ENCODE measurements at regions not wholly inside any gene's neighbourhood (a gene's known extent, or its start where the extent isn't known, plus 50 kb on each side); places are given as distances from the start of the nearest gene placed in this dataset.
"Not testable (repeated sequence)": the region's sequence is repeated elsewhere in the genome, so short reads cannot be mapped to it uniquely, and the experiment has no call there.

- Mint-ChIP-seq H3K4me3 (no peak overlapping the region), H3K27ac (no peak overlapping the region), H3K4me1 (no peaks in the 10 kb centered on the region), H3K27me3 (no peaks in the 10 kb centered on the region), H3K9me3 (ENCODE audit: insufficient read depth) (no peaks in the 10 kb centered on the region)
- Histone ChIP-seq H3K4me2 (replicated peaks; ENCODE audit: low read depth, low read length, poor library complexity, severe bottlenecking) (no peak overlapping the region), H3K79me2 (ENCODE audit: control insufficient read depth, insufficient read depth, low read length) (no peaks in the 10 kb centered on the region), H3K9me3 (ENCODE audit: control extremely low read depth in 1 of 3, control insufficient read depth in 2 of 3, insufficient read depth in 1 of 3, low read length in 2 of 3) (peaks cover 0 to 6% (median 0%) of the 10 kb centered on the region in 3 donors), H3K36me3 (replicated peaks in 1 of 2; ENCODE audit: control extremely low read depth in 1 of 2, control insufficient read depth in 1 of 2, extremely low read depth in 1 of 2, insufficient read depth in 2 of 2, low read length in 1 of 2) (no peaks in the 10 kb centered on the region), H3K4me1 (ENCODE audit: control insufficient read depth in 2 of 2, insufficient read depth in 2 of 2, low read length in 2 of 2) (no peaks in the 10 kb centered on the region), H3K4me3 (ENCODE audit: control extremely low read depth in 1 of 5, extremely low read depth in 1 of 5, insufficient read depth in 1 of 5, low read depth in 2 of 5, low read length in 4 of 5) (no peak overlapping the region), H4K20me1 (ENCODE audit: control insufficient read depth, insufficient read depth, low read length, poor library complexity, severe bottlenecking) (no peaks in the 10 kb centered on the region), H3K27ac (ENCODE audit: low read length in 2 of 2) (no peak overlapping the region), H3K27me3 (replicated peaks in 1 of 4; ENCODE audit: control extremely low read depth in 1 of 4, control insufficient read depth in 3 of 4, insufficient read depth in 4 of 4, low read length in 3 of 4) (no peaks in the 10 kb centered on the region), H3K9ac (ENCODE audit: low read length) (no peak overlapping the region), H2AFZ (ENCODE audit: insufficient read depth, low read depth, low read length, poor library complexity, severe bottlenecking) (no peak overlapping the region)
- intact Hi-C loops (cut with micrococcal nuclease): no loop called here
- WGBS (ENCODE audit: insufficient coverage): 100% methylated on average over 2 of the region's 2 CpGs
- ChIA-PET CTCF (no interaction called here), POLR2A (no interaction called here)
- no peak for TF ChIP-seq EZH2 (IDR thresholded peaks at IDR 0.05; ENCODE audit: borderline replicate concordance, insufficient read depth, low read depth, low read length, poor library complexity, severe bottlenecking)
- TF ChIP-seq CTCF (IDR thresholded peaks at IDR 0.05): no peak
- no peak for DNase-seq
- no peak for ATAC-seq (ENCODE audit: low read depth)
These were observed 260.2 kb upstream of the ST6GAL2 start for GRCh38 chr2:107146181-107146580.

DNA sequence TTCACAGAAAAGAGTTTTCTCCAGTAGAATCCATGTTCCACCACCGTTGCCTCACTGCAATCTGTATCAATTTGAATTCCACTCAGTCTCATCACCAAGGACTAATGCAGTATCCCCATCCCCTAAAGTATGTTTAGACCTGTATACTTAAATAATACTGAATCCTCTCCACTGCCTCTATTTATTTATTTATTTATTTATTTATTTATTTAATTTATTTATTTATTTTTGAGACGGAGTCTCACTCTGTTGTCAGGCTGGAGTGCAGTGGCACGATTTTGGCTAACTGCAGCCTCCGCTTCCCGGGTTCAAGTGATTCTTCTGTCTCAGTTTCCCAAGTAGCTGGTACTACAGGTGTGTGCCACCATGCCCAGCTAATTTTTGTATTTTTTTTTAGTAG lies 260.7 kb upstream of the ST6GAL2 start:
- H3K27me3 ChIP-seq (replicated peaks in 1 of 4; ENCODE audit: control extremely low read depth in 1 of 4, control insufficient read depth in 3 of 4, insufficient read depth in 4 of 4, low read length in 3 of 4); H4K20me1 ChIP-seq (ENCODE audit: control insufficient read depth, insufficient read depth, low read length, poor library complexity, severe bottlenecking); H3K4me1 ChIP-seq (ENCODE audit: control insufficient read depth in 2 of 2, insufficient read depth in 2 of 2, low read length in 2 of 2); H2AFZ ChIP-seq (ENCODE audit: insufficient read depth, low read depth, low read length, poor library complexity, severe bottlenecking); H3K27ac Mint-ChIP-seq; H3K27me3 Mint-ChIP-seq; H3K79me2 ChIP-seq (ENCODE audit: control insufficient read depth, insufficient read depth, low read length); DNase-seq; H3K9ac ChIP-seq (ENCODE audit: low read length); ATAC-seq (ENCODE audit: low read depth); POLR2A ChIA-PET; H3K4me1 Mint-ChIP-seq; H3K4me3 ChIP-seq (ENCODE audit: control extremely low read depth in 1 of 5, extremely low read depth in 1 of 5, insufficient read depth in 1 of 5, low read depth in 2 of 5, low read length in 4 of 5); intact Hi-C loops (cut with micrococcal nuclease); H3K4me2 ChIP-seq (replicated peaks; ENCODE audit: low read depth, low read length, poor library complexity, severe bottlenecking); H3K4me3 Mint-ChIP-seq; H3K9me3 Mint-ChIP-seq (ENCODE audit: insufficient read depth); H3K9me3 ChIP-seq (ENCODE audit: control extremely low read depth in 1 of 3, control insufficient read depth in 2 of 3, insufficient read depth in 1 of 3, low read length in 2 of 3); CTCF ChIA-PET; H3K27ac ChIP-seq (ENCODE audit: low read length in 2 of 2); H3K36me3 ChIP-seq (replicated peaks in 1 of 2; ENCODE audit: control extremely low read depth in 1 of 2, control insufficient read depth in 1 of 2, extremely low read depth in 1 of 2, insufficient read depth in 2 of 2, low read length in 1 of 2): not testable (repeated sequence)
- WGBS (ENCODE audit: insufficient coverage): 96% methylated on average over 4 of the region's 5 CpGs

Data from B cell (primary cell).